T-helper 2 cell treated with Interferon-gamma antibody and Interleukin-4, amounts not matched to agents 5 μg/mL and 100 μg/mL, for 36 hours (primary cell): ENCODE measurements at regions not wholly inside any gene's neighbourhood (a gene's known extent, or its start where the extent isn't known, plus 50 kb on each side); places are given as distances from the start of the nearest gene placed in this dataset.

ENCODE experiments used
- DNase-seq: peaks from one replicate; pipeline ENCODE4 v3.0.0; 2021; ENCODE audit warnings: low spot score
- H3K27ac Mint-ChIP-seq: one replicate; pipeline ENCODE4 v1.8.0; 2021; ENCODE audit warnings: mild to moderate bottlenecking, mixed read lengths
- H3K27me3 Mint-ChIP-seq: one replicate; pipeline ENCODE4 v1.8.0; 2021; ENCODE audit warnings: low read depth, mixed read lengths
- H3K36me3 Mint-ChIP-seq: one replicate; pipeline ENCODE4 v1.8.0; 2021; ENCODE audit warnings: low read depth, mixed read lengths
- H3K4me1 Mint-ChIP-seq: one replicate; pipeline ENCODE4 v1.8.0; 2021; ENCODE audit warnings: low read depth, mixed read lengths
- H3K4me3 Mint-ChIP-seq: one replicate; pipeline ENCODE4 v1.8.0; 2022; ENCODE audit warnings: mild to moderate bottlenecking, moderate library complexity, mixed read lengths
- H3K9me3 Mint-ChIP-seq: one replicate; pipeline ENCODE4 v1.8.0; 2021; ENCODE audit warnings: mixed read lengths

DNA sequence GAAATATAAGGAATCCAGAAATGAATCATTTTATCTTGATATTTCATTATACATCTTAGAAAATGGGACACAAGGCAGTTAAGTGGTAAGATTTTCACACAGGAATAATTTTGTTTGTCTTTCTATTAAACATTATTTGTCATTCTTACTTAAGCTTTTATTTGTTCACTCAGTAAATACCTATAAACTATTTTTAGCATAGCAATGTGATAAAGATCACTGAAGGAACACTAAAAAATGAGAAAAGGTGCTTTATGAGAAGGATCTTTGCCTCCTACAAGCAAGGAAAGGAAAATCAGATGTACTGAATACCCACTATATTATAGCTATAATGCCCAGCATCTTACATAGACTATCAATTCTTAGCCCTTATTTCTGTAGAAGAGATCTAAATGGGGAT lies 176.2 kb upstream of the NYAP2 start:
- H3K36me3 Mint-ChIP-seq, result no peaks in the 10 kb centered on the region
- H3K4me1 Mint-ChIP-seq, result no peaks in the 10 kb centered on the region
- H3K27me3 Mint-ChIP-seq, result peaks cover 2% of the 10 kb centered on the region
- H3K9me3 Mint-ChIP-seq, result no peaks in the 10 kb centered on the region
- DNase-seq, result no peak
- no peak overlapping the region for H3K4me3 Mint-ChIP-seq
- no peak overlapping the region for H3K27ac Mint-ChIP-seq

DNA sequence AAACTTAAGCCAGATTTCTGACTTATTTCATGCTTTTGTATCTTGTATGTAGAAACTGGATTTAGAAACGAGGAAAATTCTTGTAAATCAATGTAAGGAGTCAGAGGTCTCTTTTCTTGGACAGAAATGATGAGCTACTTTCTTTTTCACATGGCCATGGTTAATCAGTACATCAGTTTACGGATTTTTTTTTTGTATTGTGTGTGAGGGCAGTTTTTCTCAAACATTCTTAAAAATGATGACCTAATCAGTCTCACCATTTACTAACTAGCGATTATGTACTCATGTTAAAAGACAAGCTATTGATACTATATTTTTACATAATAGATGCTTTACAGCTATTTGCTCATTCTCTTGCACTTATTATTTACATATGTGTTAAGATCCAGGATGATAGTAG lies 165.2 kb upstream of the DOCK10 start:
- no peaks in the 10 kb centered on the region for H3K36me3 Mint-ChIP-seq
- H3K9me3 Mint-ChIP-seq, result no peaks in the 10 kb centered on the region
- H3K4me1 Mint-ChIP-seq, result no peaks in the 10 kb centered on the region
- no peak overlapping the region for H3K4me3 Mint-ChIP-seq
- no peak overlapping the region for H3K27ac Mint-ChIP-seq
- no peak for DNase-seq
- peaks cover 6% of the 10 kb centered on the region for H3K27me3 Mint-ChIP-seq

GRCh38 chr2:225207043-225207442 lies 164.8 kb upstream of the DOCK10 start:
- Mint-ChIP-seq H3K9me3 (no peaks in the 10 kb centered on the region), H3K27ac (no peak overlapping the region), H3K4me3 (no peak overlapping the region), H3K27me3 (peaks cover 6% of the 10 kb centered on the region), H3K36me3 (no peaks in the 10 kb centered on the region), H3K4me1 (no peaks in the 10 kb centered on the region)
- no peak for DNase-seq

- no peak overlapping the region for H3K4me3 Mint-ChIP-seq
- no peaks in the 10 kb centered on the region for H3K4me1 Mint-ChIP-seq
- H3K27ac Mint-ChIP-seq, result no peak overlapping the region
- no peaks in the 10 kb centered on the region for H3K36me3 Mint-ChIP-seq
- H3K9me3 Mint-ChIP-seq, result no peaks in the 10 kb centered on the region
- no peak for DNase-seq
- H3K27me3 Mint-ChIP-seq, result no peaks in the 10 kb centered on the region
Measured at GRCh38 chr2:225196579-225196978, 154.3 kb upstream of the DOCK10 start.

DNA sequence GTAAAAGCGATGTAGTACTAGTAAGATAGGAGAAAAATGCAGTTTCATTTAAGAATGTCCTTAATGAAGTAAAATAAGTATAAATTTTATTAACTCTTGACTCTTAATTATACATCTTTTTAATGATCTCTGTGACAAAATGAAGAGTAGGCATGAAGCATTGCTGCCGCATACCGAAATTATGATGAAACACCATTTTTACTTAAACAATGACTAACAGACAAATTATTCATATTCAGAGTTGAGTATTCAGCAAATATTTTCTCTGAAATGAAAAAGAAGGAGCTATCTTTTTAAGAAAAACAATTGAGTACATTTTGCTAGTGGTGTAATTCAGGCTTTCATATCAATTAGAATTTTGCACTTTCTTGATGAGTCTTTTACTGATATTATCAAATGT lies 150.6 kb upstream of the DOCK10 start:
- Mint-ChIP-seq H3K36me3 (no peaks in the 10 kb centered on the region), H3K9me3 (no peaks in the 10 kb centered on the region), H3K27ac (no peak overlapping the region), H3K4me3 (no peak overlapping the region), H3K27me3 (peaks cover 9% of the 10 kb centered on the region), H3K4me1 (no peaks in the 10 kb centered on the region)
- no peak for DNase-seq

GRCh38 chr2:225190987-225191386 lies 148.7 kb upstream of the DOCK10 start:
- no peaks in the 10 kb centered on the region for H3K36me3 Mint-ChIP-seq
- H3K27me3 Mint-ChIP-seq, result peaks cover 9% of the 10 kb centered on the region
- no peaks in the 10 kb centered on the region for H3K4me1 Mint-ChIP-seq
- H3K9me3 Mint-ChIP-seq, result no peaks in the 10 kb centered on the region
- no peak overlapping the region for H3K27ac Mint-ChIP-seq
- H3K4me3 Mint-ChIP-seq, result no peak overlapping the region
- no peak for DNase-seq

DNA sequence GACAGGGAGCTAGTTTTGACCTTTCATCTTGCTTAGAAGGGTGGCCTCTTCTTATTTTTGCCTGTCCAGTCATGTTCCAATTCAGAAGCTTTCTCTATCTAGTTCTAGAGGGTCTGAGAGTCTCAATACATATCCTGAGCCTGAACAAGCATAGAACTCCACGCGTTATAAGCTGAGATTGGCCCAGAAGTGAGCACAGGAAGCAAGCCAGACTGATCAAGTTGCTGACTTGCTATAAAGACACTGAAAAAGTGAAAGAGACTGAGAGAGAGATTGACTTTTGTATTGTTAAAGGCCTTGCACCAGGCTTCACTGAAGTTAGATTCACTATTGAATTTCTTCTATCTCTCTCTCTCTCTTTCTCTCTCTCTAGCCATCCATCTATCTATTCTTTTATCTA lies 142.7 kb upstream of the DOCK10 start:
- Mint-ChIP-seq H3K9me3 (no peaks in the 10 kb centered on the region), H3K27me3 (peaks cover 9% of the 10 kb centered on the region), H3K4me1 (no peaks in the 10 kb centered on the region), H3K4me3 (no peak overlapping the region), H3K27ac (no peak overlapping the region), H3K36me3 (no peaks in the 10 kb centered on the region)
- no peak for DNase-seq

DNA sequence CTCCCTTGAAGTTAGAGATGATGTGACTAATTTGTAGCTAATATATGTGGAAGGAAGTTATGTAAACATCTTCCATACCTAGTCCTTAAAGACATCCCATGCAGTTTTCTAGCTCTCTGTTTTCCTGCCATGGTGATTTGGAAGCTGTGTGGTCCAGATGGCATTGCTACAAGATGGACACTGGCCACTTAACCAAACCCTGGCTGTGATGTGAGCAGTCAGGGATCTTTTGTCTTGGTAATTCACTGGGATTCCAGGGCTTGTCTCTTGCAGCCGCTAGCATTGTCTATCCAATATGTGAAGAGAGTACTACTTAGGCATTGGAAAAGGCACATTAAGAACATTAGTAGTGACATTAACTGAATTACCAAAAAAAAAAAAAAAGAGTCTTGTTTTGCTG lies 139.9 kb upstream of the DOCK10 start:
- Mint-ChIP-seq H3K36me3 (no peaks in the 10 kb centered on the region), H3K4me1 (no peaks in the 10 kb centered on the region), H3K9me3 (no peaks in the 10 kb centered on the region), H3K27ac (no peak overlapping the region), H3K4me3 (no peak overlapping the region), H3K27me3 (no peaks in the 10 kb centered on the region)
- no peak for DNase-seq

DNA sequence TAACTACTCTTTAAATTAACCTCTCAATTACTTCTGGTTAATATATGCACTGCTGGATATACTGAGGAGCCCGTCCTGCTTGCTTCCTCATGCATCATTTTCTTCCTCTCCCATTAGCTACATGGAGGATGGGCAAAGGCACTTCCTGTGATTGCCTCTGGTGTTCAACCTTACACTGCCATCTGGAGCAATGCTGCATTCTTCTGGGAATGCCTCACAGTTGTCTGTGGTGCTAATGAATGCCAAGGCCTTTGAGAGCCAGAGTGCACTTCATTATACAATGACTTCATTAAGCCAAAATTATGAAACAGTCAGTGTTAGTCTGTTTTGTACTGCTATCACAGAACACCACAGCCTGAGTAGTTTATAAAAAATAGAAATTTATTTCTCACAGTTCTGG lies 134.8 kb upstream of the DOCK10 start:
- no peak for DNase-seq
- H3K27ac Mint-ChIP-seq, result no peak overlapping the region
- H3K27me3 Mint-ChIP-seq, result no peaks in the 10 kb centered on the region
- H3K4me1 Mint-ChIP-seq, result no peaks in the 10 kb centered on the region
- no peaks in the 10 kb centered on the region for H3K36me3 Mint-ChIP-seq
- no peak overlapping the region for H3K4me3 Mint-ChIP-seq
- no peaks in the 10 kb centered on the region for H3K9me3 Mint-ChIP-seq

DNA sequence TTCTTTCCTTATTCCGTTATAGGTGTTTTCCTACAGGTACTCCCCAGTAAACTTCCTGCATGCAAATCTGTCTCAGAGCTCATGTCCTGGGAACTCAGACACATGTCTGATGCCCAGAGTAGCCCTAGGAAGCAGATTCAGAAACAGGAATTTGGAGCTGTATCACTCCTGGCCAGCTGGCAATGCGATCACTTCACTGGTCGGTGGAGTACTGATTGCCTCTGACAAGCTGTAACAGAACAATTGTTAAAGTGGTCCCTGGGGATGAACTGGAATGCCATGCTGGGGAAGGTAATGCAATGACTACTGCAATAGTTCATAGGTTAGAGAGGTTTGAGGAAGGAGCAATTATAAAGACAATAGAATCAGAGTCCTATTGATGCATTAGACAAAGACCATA lies 131.6 kb upstream of the DOCK10 start:
- Mint-ChIP-seq H3K4me3 (no peak overlapping the region), H3K9me3 (no peaks in the 10 kb centered on the region), H3K27ac (no peak overlapping the region), H3K4me1 (no peaks in the 10 kb centered on the region), H3K36me3 (no peaks in the 10 kb centered on the region), H3K27me3 (peaks cover 3% of the 10 kb centered on the region)
- DNase-seq, result no peak

- H3K27ac Mint-ChIP-seq, result no peak overlapping the region
- peaks cover 3% of the 10 kb centered on the region for H3K27me3 Mint-ChIP-seq
- no peak overlapping the region for H3K4me3 Mint-ChIP-seq
- no peaks in the 10 kb centered on the region for H3K9me3 Mint-ChIP-seq
- no peaks in the 10 kb centered on the region for H3K36me3 Mint-ChIP-seq
- no peak for DNase-seq
- no peaks in the 10 kb centered on the region for H3K4me1 Mint-ChIP-seq
Measured at GRCh38 chr2:225171350-225171749, 129.1 kb upstream of the DOCK10 start.

DNA sequence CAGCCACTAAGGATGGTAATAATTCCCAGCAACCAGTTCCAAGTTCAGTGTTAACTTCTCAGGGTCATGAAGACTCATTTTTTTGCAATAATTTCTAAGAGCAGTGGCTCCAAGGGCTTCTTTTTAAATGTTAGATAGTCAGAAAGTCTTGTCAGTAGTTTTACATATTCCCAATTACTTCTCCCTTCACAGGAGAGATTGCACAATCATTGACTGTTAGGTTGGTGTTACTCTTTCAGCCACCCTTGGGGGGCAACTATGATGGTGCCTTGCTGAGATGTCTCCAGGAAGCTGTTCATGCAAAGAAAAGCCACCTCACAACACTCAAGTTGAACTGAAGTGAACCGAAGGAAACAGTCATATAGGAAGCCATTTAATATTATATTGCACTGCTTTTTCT lies 127.9 kb upstream of the DOCK10 start:
- no peaks in the 10 kb centered on the region for H3K36me3 Mint-ChIP-seq
- H3K27ac Mint-ChIP-seq, result no peak overlapping the region
- H3K4me3 Mint-ChIP-seq, result no peak overlapping the region
- DNase-seq, result no peak
- no peaks in the 10 kb centered on the region for H3K4me1 Mint-ChIP-seq
- peaks cover 7% of the 10 kb centered on the region for H3K27me3 Mint-ChIP-seq
- H3K9me3 Mint-ChIP-seq, result no peaks in the 10 kb centered on the region

GRCh38 chr2:225169396-225169795 lies 127.1 kb upstream of the DOCK10 start:
- H3K4me1 Mint-ChIP-seq, result no peaks in the 10 kb centered on the region
- no peak overlapping the region for H3K27ac Mint-ChIP-seq
- DNase-seq, result no peak
- peaks cover 11% of the 10 kb centered on the region for H3K27me3 Mint-ChIP-seq
- no peak overlapping the region for H3K4me3 Mint-ChIP-seq
- H3K36me3 Mint-ChIP-seq, result no peaks in the 10 kb centered on the region
- no peaks in the 10 kb centered on the region for H3K9me3 Mint-ChIP-seq

DNA sequence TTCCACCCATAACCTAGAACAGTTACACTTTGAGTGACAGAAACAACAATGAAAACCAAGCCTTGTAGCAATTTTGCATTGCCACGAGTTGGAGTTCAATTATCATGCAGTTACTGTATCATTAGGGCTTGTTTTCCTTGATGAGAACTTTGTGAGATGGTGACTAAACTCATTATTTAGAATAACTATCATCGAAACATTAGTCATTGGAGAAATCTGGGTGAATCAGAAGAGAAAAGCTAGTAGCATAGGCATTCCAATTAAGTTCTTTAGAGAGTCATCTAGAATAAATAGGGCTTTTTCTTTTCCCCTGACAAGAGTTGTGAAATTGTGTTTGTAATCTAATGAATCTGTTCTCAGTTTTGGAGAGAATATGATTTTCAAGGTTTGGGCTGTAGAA lies 122.8 kb upstream of the DOCK10 start:
- Mint-ChIP-seq H3K4me3 (no peak overlapping the region), H3K36me3 (no peaks in the 10 kb centered on the region), H3K9me3 (no peaks in the 10 kb centered on the region), H3K27me3 (peaks cover 11% of the 10 kb centered on the region), H3K4me1 (no peaks in the 10 kb centered on the region), H3K27ac (no peak overlapping the region)
- DNase-seq, result no peak

- no peak overlapping the region for H3K27ac Mint-ChIP-seq
- H3K4me1 Mint-ChIP-seq, result no peaks in the 10 kb centered on the region
- no peak for DNase-seq
Measured at GRCh38 chr2:225164401-225165050, 122.3 kb upstream of the DOCK10 start.

More at GRCh38 chr2:225164401-225165050, 122.3 kb upstream of the DOCK10 start:
- Mint-ChIP-seq H3K36me3 (no peaks in the 10 kb centered on the region), H3K27me3 (peaks cover 11% of the 10 kb centered on the region), H3K9me3 (no peaks in the 10 kb centered on the region), H3K4me3 (no peak overlapping the region)
